ENCODE measurements at regions not wholly inside any gene's neighbourhood (a gene's known extent, or its start where the extent isn't known, plus 50 kb on each side); places are given as distances from the start of the nearest gene placed in this dataset.

GRCh38 chr10:35774109-35774508 is 132.0 kb upstream of the FZD8 start:
- TF ChIP-seq CTCF (conservative IDR thresholded peaks at IDR 0.05; ENCODE audit: low read length): no peak
- no peak for TF ChIP-seq EZH2phosphoT487 (IDR thresholded peaks at IDR 0.05; ENCODE audit: borderline replicate concordance)

All from Loucy (cell line).